Right ventricle myocardium inferior (tissue), 1 donor: ENCODE measurements at regions not wholly inside any gene's neighbourhood (a gene's known extent, or its start where the extent isn't known, plus 50 kb on each side); places are given as distances from the start of the nearest gene placed in this dataset.

ENCODE experiments used
- ATAC-seq: fragments of 200-7000 bp; cut with Tn5 transposase; one replicate; pipeline ENCODE4 v1.9.1; 2020; ENCODE audit warnings: mild to moderate bottlenecking, moderate library complexity
- DNase-seq: peaks from one replicate; pipeline ENCODE4 v3.0.0; 2021; ENCODE audit errors: missing footprints
- intact Hi-C: fragments of 100-400 bp; cut with DNase I; formaldehyde crosslinking; loops from one replicate; pipeline ENCODE4 v1.11.0; 2022
- donor health status: DM: no; HTN: yes; CAD: no; lungs with severe emphysema.

- intact Hi-C loops = no loop called here
- no peak for DNase-seq
- no peak for ATAC-seq
Observed at GRCh38 chr9:99590410-99590809, 231.3 kb upstream of the NR4A3 start.

- DNase-seq (no peak), ATAC-seq (no peak)
- intact Hi-C loops = no loop called here
Observed at GRCh38 chr9:99590840-99591239, 230.8 kb upstream of the NR4A3 start.

GRCh38 chr9:99591770-99592169, 229.9 kb upstream of the NR4A3 start:
- ATAC-seq (no peak), DNase-seq (no peak)
- intact Hi-C loops = no loop called here

GRCh38 chr9:99592834-99593574, 228.7 kb upstream of the NR4A3 start:
- intact Hi-C loops = no loop called here
- ATAC-seq (no peak), DNase-seq (no peak)

GRCh38 chr9:99593610-99594009, 228.1 kb upstream of the NR4A3 start:
- DNase-seq = no peak
- ATAC-seq = no peak
- intact Hi-C loops = no loop called here

- no peak for ATAC-seq
- DNase-seq = no peak
- intact Hi-C loops = no loop called here
Observed at GRCh38 chr9:99594056-99594780, 227.5 kb upstream of the NR4A3 start.

- intact Hi-C loops = no loop called here
- ATAC-seq (peak; percentile 28), DNase-seq (no peak)
Observed at GRCh38 chr9:99595796-99596195, 225.9 kb upstream of the NR4A3 start.

GRCh38 chr9:99601571-99602111, 220.0 kb upstream of the NR4A3 start:
- ATAC-seq (no peak), DNase-seq (no peak)
- intact Hi-C loops = no loop called here

- no peak for DNase-seq
Observed at GRCh38 chr9:99602854-99603253, 218.8 kb upstream of the NR4A3 start.

GRCh38 chr9:99605016-99605743, 216.5 kb upstream of the NR4A3 start:
- intact Hi-C loops = no loop called here
- ATAC-seq (no peak), DNase-seq (no peak)

More at GRCh38 chr9:99602854-99603253, 218.8 kb upstream of the NR4A3 start:
- ATAC-seq = no peak
- intact Hi-C loops = no loop called here

- ATAC-seq = no peak
- DNase-seq = no peak
- intact Hi-C loops = no loop called here
Observed at GRCh38 chr9:99606296-99606695, 215.4 kb upstream of the NR4A3 start.

GRCh38 chr9:99606957-99607356, 214.7 kb upstream of the NR4A3 start:
- no peak for DNase-seq
- no peak for ATAC-seq
- intact Hi-C loops = no loop called here

- ATAC-seq = no peak
- intact Hi-C loops = no loop called here
- DNase-seq = no peak
Observed at GRCh38 chr9:99607842-99608448, 213.7 kb upstream of the NR4A3 start.

- no peak for ATAC-seq
- intact Hi-C loops = no loop called here
- no peak for DNase-seq
Observed at GRCh38 chr9:99614341-99614740, 207.3 kb upstream of the NR4A3 start.

- no peak for DNase-seq
- peak; percentile 44 for ATAC-seq
- intact Hi-C loops = no loop called here
Observed at GRCh38 chr9:99621040-99621439, 200.6 kb upstream of the NR4A3 start.

- DNase-seq = no peak
- ATAC-seq = no peak
- intact Hi-C loops = no loop called here
Observed at GRCh38 chr9:99622679-99623078, 199.0 kb upstream of the NR4A3 start.

GRCh38 chr9:99623780-99624364, 197.8 kb upstream of the NR4A3 start:
- intact Hi-C loops = no loop called here
- DNase-seq = no peak
- no peak for ATAC-seq

GRCh38 chr9:99624499-99625233, 197.0 kb upstream of the NR4A3 start:
- DNase-seq (no peak), ATAC-seq (no peak)
- intact Hi-C loops = no loop called here
